Mesothelial cell of epicardium (in vitro differentiated cells): ENCODE measurements at regions not wholly inside any gene's neighbourhood (a gene's known extent, or its start where the extent isn't known, plus 50 kb on each side); places are given as distances from the start of the nearest gene placed in this dataset.

Experiments
- DNase-seq, 2 experiments: peaks; one replicate each; pipeline ENCODE4 v3.0.0; 2021; ENCODE audit warnings: low spot score in 2 of 2; ENCODE audit not compliant: unreplicated experiment in 2 of 2
- H3K27ac Mint-ChIP-seq: 2 replicates; pipeline ENCODE4 v1.8.0; 2021; ENCODE audit warnings: mixed read lengths
- H3K27me3 Mint-ChIP-seq: 2 replicates; pipeline ENCODE4 v1.8.0; 2021; ENCODE audit warnings: low read depth, mixed read lengths
- H3K36me3 Mint-ChIP-seq: 2 replicates; pipeline ENCODE4 v1.8.0; 2021; ENCODE audit warnings: mixed read lengths
- H3K4me1 Mint-ChIP-seq: 2 replicates; pipeline ENCODE4 v1.8.0; 2021; ENCODE audit warnings: mixed read lengths
- H3K4me3 Mint-ChIP-seq: 2 replicates; pipeline ENCODE4 v1.8.0; 2021; ENCODE audit warnings: mild to moderate bottlenecking, moderate library complexity, mixed read lengths
- H3K9me3 Mint-ChIP-seq: 2 replicates; pipeline ENCODE4 v1.8.0; 2021; ENCODE audit warnings: mixed read lengths
- TF ChIP-seq, protein P1 (sequence below): fragments of 200-600 bp; sonication (generic); IDR thresholded peaks from one replicate; pipeline ENCODE4 v1.5.0; 2021; ENCODE audit warnings: antibody characterized with exemption; ENCODE audit not compliant: unreplicated experiment

DNA sequence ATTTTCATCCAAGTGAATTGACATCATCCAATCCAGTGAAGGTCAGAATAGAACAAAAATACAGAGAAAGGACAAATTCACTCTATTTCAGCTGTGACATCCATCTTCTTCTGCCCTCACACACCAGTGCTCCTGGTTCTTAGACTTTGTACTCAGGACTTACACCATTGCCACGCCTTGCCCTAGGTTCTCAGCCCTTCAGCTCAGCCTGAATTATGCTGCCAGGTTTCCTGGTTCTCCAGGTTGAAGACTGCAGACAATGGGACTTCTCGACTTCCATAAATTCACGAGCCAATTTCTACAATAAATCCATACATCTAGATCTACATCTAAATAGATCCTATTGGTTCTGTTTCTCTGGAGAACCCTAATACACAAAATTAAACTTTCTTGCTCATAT is 181.2 kb upstream of the KCND2 start:
- DNase-seq, result no peak
- no peaks in the 10 kb centered on the region for H3K4me1 Mint-ChIP-seq
- H3K4me3 Mint-ChIP-seq, result no peak overlapping the region
- H3K27ac Mint-ChIP-seq, result no peak overlapping the region
- no peaks in the 10 kb centered on the region for H3K27me3 Mint-ChIP-seq
- no peaks in the 10 kb centered on the region for H3K36me3 Mint-ChIP-seq
- no peaks in the 10 kb centered on the region for H3K9me3 Mint-ChIP-seq
- TF ChIP-seq, protein P1, sequence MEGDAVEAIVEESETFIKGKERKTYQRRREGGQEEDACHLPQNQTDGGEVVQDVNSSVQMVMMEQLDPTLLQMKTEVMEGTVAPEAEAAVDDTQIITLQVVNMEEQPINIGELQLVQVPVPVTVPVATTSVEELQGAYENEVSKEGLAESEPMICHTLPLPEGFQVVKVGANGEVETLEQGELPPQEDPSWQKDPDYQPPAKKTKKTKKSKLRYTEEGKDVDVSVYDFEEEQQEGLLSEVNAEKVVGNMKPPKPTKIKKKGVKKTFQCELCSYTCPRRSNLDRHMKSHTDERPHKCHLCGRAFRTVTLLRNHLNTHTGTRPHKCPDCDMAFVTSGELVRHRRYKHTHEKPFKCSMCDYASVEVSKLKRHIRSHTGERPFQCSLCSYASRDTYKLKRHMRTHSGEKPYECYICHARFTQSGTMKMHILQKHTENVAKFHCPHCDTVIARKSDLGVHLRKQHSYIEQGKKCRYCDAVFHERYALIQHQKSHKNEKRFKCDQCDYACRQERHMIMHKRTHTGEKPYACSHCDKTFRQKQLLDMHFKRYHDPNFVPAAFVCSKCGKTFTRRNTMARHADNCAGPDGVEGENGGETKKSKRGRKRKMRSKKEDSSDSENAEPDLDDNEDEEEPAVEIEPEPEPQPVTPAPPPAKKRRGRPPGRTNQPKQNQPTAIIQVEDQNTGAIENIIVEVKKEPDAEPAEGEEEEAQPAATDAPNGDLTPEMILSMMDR, result no peak

DNA sequence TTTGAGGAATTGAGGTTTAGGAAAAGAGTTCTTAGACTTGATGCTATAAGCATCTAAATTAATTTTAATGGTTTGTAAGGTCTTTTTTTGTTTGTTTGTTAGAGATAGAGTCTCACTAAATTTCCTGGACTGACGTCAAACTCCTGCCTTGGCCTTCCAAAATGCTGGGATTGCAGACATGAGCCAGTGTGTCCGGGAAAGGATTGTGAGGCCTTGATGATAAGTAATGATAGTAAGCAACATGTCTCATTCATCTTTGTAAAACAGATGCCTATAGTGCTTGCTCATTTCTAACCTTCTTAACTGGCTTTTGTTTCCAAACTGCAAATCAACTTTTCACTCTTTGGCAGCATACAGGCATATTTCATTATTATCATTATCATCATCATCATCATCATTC is 176.0 kb upstream of the KCND2 start:
- TF ChIP-seq, protein P1, result no peak
- H3K27ac Mint-ChIP-seq, result no peak overlapping the region

DNA sequence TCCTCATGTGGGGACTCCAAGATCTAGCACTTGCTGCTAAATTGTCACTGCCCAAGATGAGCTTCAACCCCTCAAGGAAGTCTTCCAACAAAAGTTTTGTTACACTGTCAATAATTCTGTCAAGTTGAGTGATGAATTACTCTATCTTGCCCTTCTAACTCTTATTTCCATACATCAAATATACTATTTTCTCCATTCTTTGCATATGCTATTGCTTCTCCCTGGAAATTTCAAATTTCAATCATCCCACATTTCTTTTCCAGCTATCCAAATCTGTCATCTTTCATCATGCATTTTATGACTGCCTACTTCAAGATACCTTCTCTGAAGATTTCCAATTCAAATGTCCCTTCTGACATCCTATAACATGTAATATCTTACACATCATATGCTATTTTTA is 175.2 kb upstream of the KCND2 start:
- TF ChIP-seq, protein P1, result no peak
- H3K36me3 Mint-ChIP-seq, result no peaks in the 10 kb centered on the region
- no peaks in the 10 kb centered on the region for H3K27me3 Mint-ChIP-seq
- no peak overlapping the region for H3K27ac Mint-ChIP-seq
- DNase-seq, result no peak
- H3K9me3 Mint-ChIP-seq, result no peaks in the 10 kb centered on the region
- H3K4me1 Mint-ChIP-seq, result peaks cover 2% of the 10 kb centered on the region
- no peak overlapping the region for H3K4me3 Mint-ChIP-seq

More for the DNA sequence above, 176.0 kb upstream of the KCND2 start:
- Mint-ChIP-seq H3K36me3 (no peaks in the 10 kb centered on the region), H3K27me3 (no peaks in the 10 kb centered on the region), H3K4me1 (peaks cover 2% of the 10 kb centered on the region), H3K4me3 (no peak overlapping the region), H3K9me3 (no peaks in the 10 kb centered on the region)
- DNase-seq, result no peak

DNA sequence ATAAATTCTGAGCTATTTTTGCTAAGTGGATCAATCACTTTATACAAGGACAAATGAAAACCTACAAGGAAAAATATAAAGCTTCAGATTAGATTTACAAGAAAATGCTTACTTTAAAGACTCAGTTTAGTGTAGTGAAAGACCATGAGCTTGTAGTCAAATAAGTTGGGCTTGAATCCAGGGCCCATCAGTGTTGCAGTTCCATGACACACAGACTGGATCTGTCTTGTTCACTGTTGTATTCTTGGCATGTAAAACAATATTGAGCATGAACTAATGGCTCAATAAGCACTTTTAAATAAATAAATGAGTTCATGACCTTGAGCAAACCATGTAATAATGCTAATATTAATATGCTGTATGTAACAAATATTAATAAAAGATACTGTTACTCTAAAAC is 164.6 kb upstream of the KCND2 start:
- Mint-ChIP-seq H3K9me3 (peaks cover 28% of the 10 kb centered on the region), H3K4me1 (no peaks in the 10 kb centered on the region), H3K36me3 (peaks cover 2% of the 10 kb centered on the region), H3K27ac (no peak overlapping the region), H3K4me3 (no peak overlapping the region), H3K27me3 (no peaks in the 10 kb centered on the region)
- no peak for DNase-seq
- TF ChIP-seq, protein P1, result no peak

DNA sequence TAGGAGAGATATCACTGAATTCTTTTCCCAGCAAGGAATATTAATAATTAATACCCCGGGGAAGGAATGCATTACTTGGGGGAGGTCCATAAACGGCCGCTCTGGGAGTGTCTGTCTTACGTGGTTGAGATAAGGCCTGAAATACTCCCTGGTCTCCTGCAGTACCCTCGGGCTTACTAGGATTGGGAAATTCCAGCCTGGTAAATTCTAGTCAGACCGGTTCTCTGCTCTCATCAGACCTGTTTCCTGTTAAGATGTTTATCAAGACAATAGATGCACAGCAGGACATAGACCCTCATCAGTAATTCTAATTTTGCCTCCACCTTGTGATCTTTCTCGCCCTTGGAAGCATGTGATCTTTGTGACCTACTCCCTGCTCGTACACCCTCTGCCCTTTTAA is 162.8 kb upstream of the KCND2 start:
- no peaks in the 10 kb centered on the region for H3K4me1 Mint-ChIP-seq
- TF ChIP-seq, protein P1, result no peak
- H3K36me3 Mint-ChIP-seq, result peaks cover 2% of the 10 kb centered on the region
- H3K9me3 Mint-ChIP-seq, result peaks cover 28% of the 10 kb centered on the region
- H3K27ac Mint-ChIP-seq, result no peak overlapping the region
- DNase-seq, result no peak
- H3K4me3 Mint-ChIP-seq, result no peak overlapping the region
- no peaks in the 10 kb centered on the region for H3K27me3 Mint-ChIP-seq

DNA sequence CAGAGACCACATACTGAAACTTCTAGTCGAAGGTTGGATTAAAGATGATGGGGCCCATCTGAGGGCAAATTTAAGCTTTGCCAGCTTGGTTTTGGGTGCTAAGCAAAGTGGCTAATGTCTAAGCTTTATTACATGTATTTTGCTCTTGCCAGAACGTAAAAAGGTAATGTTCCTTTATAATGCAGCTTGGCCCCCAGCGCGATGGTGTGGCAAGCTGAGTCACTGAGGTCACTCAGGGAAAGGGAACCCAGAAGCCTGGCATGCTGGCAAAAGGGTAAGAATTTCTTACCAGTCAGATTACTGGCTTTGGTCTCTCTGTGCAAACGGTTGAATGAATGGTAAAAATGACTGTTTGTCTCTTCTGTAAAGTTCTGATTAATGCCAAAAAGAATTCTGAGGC is 158.3 kb upstream of the KCND2 start:
- Mint-ChIP-seq H3K27me3 (no peaks in the 10 kb centered on the region), H3K4me3 (no peak overlapping the region), H3K36me3 (peaks cover 2% of the 10 kb centered on the region), H3K4me1 (no peaks in the 10 kb centered on the region), H3K27ac (no peak overlapping the region), H3K9me3 (peaks cover 50% of the 10 kb centered on the region)
- TF ChIP-seq, protein P1, result no peak
- DNase-seq, result no peak
